Smooth muscle cell (in vitro differentiated cells): ENCODE measurements at regions not wholly inside any gene's neighbourhood (a gene's known extent, or its start where the extent isn't known, plus 50 kb on each side); places are given as distances from the start of the nearest gene placed in this dataset.

Experiments used
- DNase-seq: peaks from one replicate; lab custom pipeline; 2025; ENCODE audit not compliant: unreplicated experiment; lab: John Stamatoyannopoulos, UW
- H2AFZ ChIP-seq: fragments of 200-600 bp; sonication (generic); 2 replicates; pipeline ENCODE4 v1.6.0; 2016; ENCODE audit warnings: antibody characterized with exemption, low read depth, mild to moderate bottlenecking
- H3F3A ChIP-seq: fragments of 200-600 bp; sonication (generic); 2 replicates; pipeline ENCODE4 v1.6.0; 2017; ENCODE audit warnings: antibody characterized with exemption, low read depth
- H3K27ac ChIP-seq: fragments of 200-600 bp; sonication (generic); 2 replicates; pipeline ENCODE4 v1.5.1; 2016; ENCODE audit warnings: low read depth, mild to moderate bottlenecking
- H3K27me3 ChIP-seq: fragments of 200-600 bp; sonication (generic); 2 replicates; pipeline ENCODE4 v1.6.1; 2016; ENCODE audit warnings: low read depth, mild to moderate bottlenecking
- H3K36me3 ChIP-seq: fragments of 200-600 bp; sonication (generic); 2 replicates; pipeline ENCODE4 v1.5.1; 2016; ENCODE audit warnings: low read depth
- H3K4me1 ChIP-seq: fragments of 200-600 bp; sonication (generic); 2 replicates; pipeline ENCODE4 v1.5.1; 2016; ENCODE audit warnings: low read depth
- H3K4me2 ChIP-seq: fragments of 200-600 bp; sonication (generic); 2 replicates; pipeline ENCODE4 v1.6.0; 2016; ENCODE audit warnings: mild to moderate bottlenecking
- H3K4me3 ChIP-seq: fragments of 200-600 bp; sonication (generic); 2 replicates; pipeline ENCODE4 v1.5.1; 2016; ENCODE audit warnings: mild to moderate bottlenecking
- H3K79me2 ChIP-seq: fragments of 200-600 bp; sonication (generic); 2 replicates; pipeline ENCODE4 v1.6.0; 2016; ENCODE audit warnings: low read depth, mild to moderate bottlenecking
- H3K9ac ChIP-seq: fragments of 200-600 bp; sonication (generic); 2 replicates; pipeline ENCODE4 v1.6.0; 2016; ENCODE audit warnings: low read depth
- H3K9me3 ChIP-seq: fragments of 200-600 bp; sonication (generic); replicated peaks from 2 replicates; pipeline ENCODE4 v1.5.1; 2016; ENCODE audit warnings: low read depth
- H4K20me1 ChIP-seq: fragments of 200-600 bp; sonication (generic); 2 replicates; pipeline ENCODE4 v1.6.0; 2016; ENCODE audit warnings: low read depth
- CTCF ChIP-seq: fragments of 200-600 bp; sonication (generic); IDR thresholded peaks from 2 replicates; pipeline ENCODE4 v1.5.1; 2017; ENCODE audit warnings: borderline replicate concordance, mild to moderate bottlenecking, antibody characterized with exemption; ENCODE audit not compliant: insufficient read depth, poor library complexity, severe bottlenecking
- WGBS: methylation state at CpG from one replicate; pipeline ENCODE4 v1.1.7; 2016; ENCODE audit warnings: low lambda C conversion rate; 5-methylcytosine and 5-hydroxymethylcytosine counted together

- no peak for TF ChIP-seq CTCF
- H3K4me3 ChIP-seq, result no peak overlapping the region
- no peak for DNase-seq
- no peaks in the 10 kb centered on the region for H3K36me3 ChIP-seq
- H3K4me1 ChIP-seq, result no peaks in the 10 kb centered on the region
- no peaks in the 10 kb centered on the region for H3K79me2 ChIP-seq
- no peak overlapping the region for H3K4me2 ChIP-seq
- 57% methylated on average over 2 of the region's 2 CpGs for WGBS
- no peak overlapping the region for H3K9ac ChIP-seq
- no peak overlapping the region for H2AFZ ChIP-seq
- no peaks in the 10 kb centered on the region for H3K27me3 ChIP-seq
- no peaks in the 10 kb centered on the region for H3K9me3 ChIP-seq
- H4K20me1 ChIP-seq, result no peaks in the 10 kb centered on the region
- H3F3A ChIP-seq, result no peaks in the 10 kb centered on the region
- H3K27ac ChIP-seq, result no peak overlapping the region
Measured at GRCh38 chr3:22893101-22893500, 310.0 kb upstream of the UBE2E2 start.

GRCh38 chr3:22893644-22894325, 309.3 kb upstream of the UBE2E2 start:
- H3F3A ChIP-seq, result no peaks in the 10 kb centered on the region
- WGBS, result 75% methylated on average over 3 of the region's 3 CpGs
- no peaks in the 10 kb centered on the region for H3K79me2 ChIP-seq
- H3K27ac ChIP-seq, result no peak overlapping the region
- H3K4me3 ChIP-seq, result no peak overlapping the region
- no peak overlapping the region for H3K9ac ChIP-seq
- TF ChIP-seq CTCF, result no peak
- no peak overlapping the region for H2AFZ ChIP-seq
- no peaks in the 10 kb centered on the region for H3K9me3 ChIP-seq
- no peaks in the 10 kb centered on the region for H3K4me1 ChIP-seq
- no peaks in the 10 kb centered on the region for H3K27me3 ChIP-seq
- H4K20me1 ChIP-seq, result no peaks in the 10 kb centered on the region
- DNase-seq, result no peak
- H3K4me2 ChIP-seq, result no peak overlapping the region
- H3K36me3 ChIP-seq, result no peaks in the 10 kb centered on the region

GRCh38 chr3:22894865-22895264, 308.3 kb upstream of the UBE2E2 start:
- Histone ChIP-seq H3K36me3 (no peaks in the 10 kb centered on the region), H3K4me1 (no peaks in the 10 kb centered on the region), H4K20me1 (no peaks in the 10 kb centered on the region), H3K27me3 (no peaks in the 10 kb centered on the region), H2AFZ (no peak overlapping the region), H3K4me3 (no peak overlapping the region), H3K9me3 (no peaks in the 10 kb centered on the region), H3F3A (no peaks in the 10 kb centered on the region), H3K9ac (no peak overlapping the region), H3K79me2 (no peaks in the 10 kb centered on the region), H3K27ac (no peak overlapping the region), H3K4me2 (no peak overlapping the region)
- no peak for DNase-seq
- 92% methylated on average over 1 of the region's 1 CpG for WGBS
- no peak for TF ChIP-seq CTCF

GRCh38 chr3:22895671-22896070, 307.5 kb upstream of the UBE2E2 start:
- Histone ChIP-seq H3F3A (no peaks in the 10 kb centered on the region), H3K4me1 (no peaks in the 10 kb centered on the region), H2AFZ (no peak overlapping the region), H3K9me3 (no peaks in the 10 kb centered on the region), H3K4me3 (no peak overlapping the region), H3K9ac (no peak overlapping the region), H3K4me2 (no peak overlapping the region), H3K27me3 (no peaks in the 10 kb centered on the region), H3K79me2 (no peaks in the 10 kb centered on the region), H3K27ac (no peak overlapping the region), H4K20me1 (no peaks in the 10 kb centered on the region), H3K36me3 (no peaks in the 10 kb centered on the region)
- 91% methylated on average over 3 of the region's 3 CpGs for WGBS
- no peak for DNase-seq
- no peak for TF ChIP-seq CTCF
